ENCODE measurements at regions not wholly inside any gene's neighbourhood (a gene's known extent, or its start where the extent isn't known, plus 50 kb on each side); places are given as distances from the start of the nearest gene placed in this dataset.

DNA sequence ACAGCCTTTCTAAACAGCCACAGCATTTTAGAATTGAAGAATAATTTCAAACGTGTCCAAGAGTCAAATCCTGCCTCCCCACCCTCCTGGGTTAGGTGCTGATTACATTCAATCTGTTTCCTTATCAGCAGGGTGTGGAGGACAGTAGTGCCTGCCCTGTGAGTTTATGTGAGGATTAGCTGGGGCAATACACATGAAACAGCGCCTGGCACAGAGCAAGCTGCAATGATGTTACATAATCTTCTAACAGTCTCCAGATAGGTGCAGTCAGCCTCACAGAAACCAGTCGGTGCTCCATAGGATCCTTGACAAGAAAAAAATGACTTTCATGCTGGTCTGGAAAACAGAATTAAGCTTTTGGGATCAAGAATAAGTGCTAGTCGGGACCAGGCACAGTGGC is 91.7 kb upstream of the ITGA6 start:
- TF ChIP-seq CTCF (IDR thresholded peaks at IDR 0.05; ENCODE audit: low read depth, low read length, poor library complexity, severe bottlenecking) (no peak), EZH2phosphoT487 (IDR thresholded peaks at IDR 0.05; ENCODE audit: borderline replicate concordance, low read length) (no peak)
